Activated CD4-positive, alpha-beta T cell treated with anti-CD3 and anti-CD28 coated beads, Interleukin-2, amount 10 ng/mL, durations not matched to agents 7 days and 5 days (primary cell): ENCODE measurements at regions not wholly inside any gene's neighbourhood (a gene's known extent, or its start where the extent isn't known, plus 50 kb on each side); places are given as distances from the start of the nearest gene placed in this dataset.

Experiments
- CTCF ChIA-PET: fragments of 350-600 bp; sonication (Branson Sonifier 250); formaldehyde crosslinking; loops from one replicate; lab custom pipeline; 2021; ENCODE audit warnings: antibody characterized with exemption; lab: Charles Lee
- POLR2A ChIA-PET: fragments of 350-600 bp; sonication (Branson Sonifier 250); formaldehyde crosslinking; loops from one replicate; lab custom pipeline; 2021; ENCODE audit warnings: antibody characterized with exemption; lab: Charles Lee
- DNase-seq: peaks from one replicate; pipeline ENCODE4 v3.0.0-alpha.2; 2020
- H3K27ac Mint-ChIP-seq: one replicate; pipeline ENCODE4 v1.8.0; 2021; ENCODE audit warnings: mild to moderate bottlenecking, moderate library complexity, mixed read lengths
- H3K27me3 Mint-ChIP-seq: one replicate; pipeline ENCODE4 v1.8.0; 2021; ENCODE audit warnings: mixed read lengths
- H3K36me3 Mint-ChIP-seq: one replicate; pipeline ENCODE4 v1.8.0; 2021; ENCODE audit warnings: low read depth, mixed read lengths
- H3K4me1 Mint-ChIP-seq: one replicate; pipeline ENCODE4 v1.8.0; 2021; ENCODE audit warnings: mixed read lengths
- H3K4me3 Mint-ChIP-seq: one replicate; pipeline ENCODE4 v1.8.0; 2021; ENCODE audit warnings: mild to moderate bottlenecking, moderate library complexity, mixed read lengths
- H3K9me3 Mint-ChIP-seq: one replicate; pipeline ENCODE4 v1.8.0; 2021; ENCODE audit warnings: mixed read lengths

DNA sequence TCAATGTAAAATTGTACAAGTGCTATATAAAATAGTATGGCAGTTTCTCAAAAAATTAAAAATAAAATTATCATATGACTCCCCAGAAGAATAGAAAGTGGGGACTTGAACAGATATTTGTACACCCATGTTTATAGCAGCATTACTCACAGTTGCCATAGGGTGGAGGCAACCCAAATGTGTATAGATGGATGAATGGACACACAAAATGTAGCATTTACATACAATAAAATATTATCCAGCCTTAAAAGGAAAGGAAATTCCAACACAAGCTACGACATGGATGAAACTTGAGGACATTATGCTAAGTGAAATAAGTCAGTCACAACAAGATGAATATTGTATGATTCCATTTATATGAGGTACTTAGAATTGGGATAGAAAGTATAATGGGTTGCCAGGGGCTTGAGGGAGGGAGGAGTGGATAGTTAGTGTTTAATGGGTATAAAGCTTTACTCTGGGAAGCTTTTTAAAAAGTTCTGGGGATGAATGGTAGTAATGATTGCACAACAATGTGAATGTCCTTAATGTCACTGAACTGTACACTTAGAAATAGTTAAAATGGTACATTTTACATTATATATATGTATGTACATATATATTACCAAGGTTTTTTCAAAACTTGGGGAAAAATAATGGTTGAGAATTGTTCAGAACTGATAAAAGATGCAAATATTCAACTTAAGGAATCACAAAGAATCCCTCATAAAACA is 53.0 kb upstream of the ADORA3 start:
- peaks cover 10% of the 10 kb centered on the region for H3K27me3 Mint-ChIP-seq
- no peaks in the 10 kb centered on the region for H3K36me3 Mint-ChIP-seq
- CTCF ChIA-PET: no interaction called here
- H3K4me3 Mint-ChIP-seq: no peak overlapping the region
- POLR2A ChIA-PET: no interaction called here
- no peak overlapping the region for H3K27ac Mint-ChIP-seq
- peak; percentile 13 for DNase-seq
- H3K9me3 Mint-ChIP-seq: no peaks in the 10 kb centered on the region
- H3K4me1 Mint-ChIP-seq: peaks cover 3% of the 10 kb centered on the region

DNA sequence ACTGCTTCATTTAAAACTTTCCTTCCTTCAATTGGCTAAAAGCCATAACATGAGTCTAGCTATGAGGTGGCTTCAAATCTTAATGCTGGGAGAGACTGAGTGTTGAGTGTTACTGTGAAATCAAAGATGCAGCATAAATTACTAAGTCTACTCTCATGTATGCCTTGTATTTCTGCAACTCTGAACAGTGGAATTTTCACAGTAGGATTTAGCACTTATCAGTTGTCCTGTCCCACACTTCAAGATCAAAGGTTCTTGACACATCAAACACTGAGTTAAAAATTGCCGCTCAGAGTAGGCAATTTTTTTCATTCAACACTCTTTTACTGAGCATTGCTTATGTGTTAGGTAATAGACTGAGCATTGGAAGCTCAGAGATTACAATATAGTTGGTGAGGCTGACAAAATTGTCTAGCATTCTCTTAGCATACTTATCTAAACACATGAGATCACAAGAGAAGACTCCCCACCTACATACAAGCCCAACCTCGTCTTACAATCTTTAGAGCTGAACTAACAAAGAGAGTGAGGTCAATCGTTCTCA is 56.4 kb upstream of the ADORA3 start:
- DNase-seq: no peak
- H3K9me3 Mint-ChIP-seq: no peaks in the 10 kb centered on the region
- CTCF ChIA-PET: interaction anchor here (0.9 to 2.0 kb wide), 5 partner anchors 9 to 22 kb away, joined by 3 to 6 read pairs (median 3); no protein-coding TSS in a partner anchor
- no peak overlapping the region for H3K27ac Mint-ChIP-seq
- no peaks in the 10 kb centered on the region for H3K36me3 Mint-ChIP-seq
- POLR2A ChIA-PET: no interaction called here
- no peaks in the 10 kb centered on the region for H3K4me1 Mint-ChIP-seq
- H3K27me3 Mint-ChIP-seq: peaks cover 4% of the 10 kb centered on the region
- no peak overlapping the region for H3K4me3 Mint-ChIP-seq

DNA sequence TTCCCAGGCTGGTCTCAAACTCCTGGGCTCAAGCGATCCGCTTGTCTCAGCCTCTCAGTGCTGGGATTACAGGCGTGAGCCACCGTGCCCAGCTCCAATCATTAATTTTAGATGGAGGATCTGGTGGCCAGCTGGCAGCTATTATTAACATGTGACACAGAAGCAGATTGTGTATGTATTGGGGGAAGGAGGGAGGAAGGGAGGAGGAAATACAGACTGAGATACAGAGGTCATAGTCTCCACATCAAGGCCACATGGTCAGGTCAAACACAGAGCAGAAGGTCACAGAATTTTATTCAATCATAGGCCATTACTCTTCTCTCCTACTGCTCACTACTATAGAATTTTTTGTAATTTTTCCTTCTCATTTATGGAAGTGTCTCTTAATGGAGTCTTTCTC is 57.9 kb upstream of the ADORA3 start:
- POLR2A ChIA-PET: no interaction called here
- Mint-ChIP-seq H3K9me3 (no peaks in the 10 kb centered on the region), H3K36me3 (no peaks in the 10 kb centered on the region), H3K4me1 (no peaks in the 10 kb centered on the region), H3K27me3 (peaks cover 3% of the 10 kb centered on the region), H3K27ac (no peak overlapping the region), H3K4me3 (no peak overlapping the region)
- CTCF ChIA-PET: interaction anchor here (0.9 to 2.0 kb wide), 6 partner anchors 8 to 24 kb away, joined by 3 to 6 read pairs (median 4); no protein-coding TSS in a partner anchor
- DNase-seq: no peak

DNA sequence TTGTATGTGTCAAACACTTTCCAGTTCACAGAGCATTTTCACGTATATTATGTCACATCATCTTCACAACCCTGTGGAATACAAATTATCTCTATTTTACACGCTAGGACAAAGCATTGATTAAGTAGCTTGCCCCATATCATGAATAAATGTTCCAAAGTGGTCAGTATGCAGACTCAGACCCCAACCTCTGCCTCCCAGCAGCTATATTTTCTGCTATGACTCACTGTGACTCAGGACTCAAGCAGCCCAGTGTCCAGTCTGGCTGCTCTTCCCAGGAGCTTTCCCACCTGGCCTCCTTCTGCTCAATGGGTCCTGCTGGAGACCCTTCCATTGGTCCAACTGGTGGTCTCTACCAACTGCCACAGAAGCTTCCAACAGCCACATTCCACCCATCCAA is 56.0 kb upstream of the RAP1A start:
- Mint-ChIP-seq H3K36me3 (no peaks in the 10 kb centered on the region), H3K4me1 (peaks cover 4% of the 10 kb centered on the region), H3K27ac (no peak overlapping the region), H3K4me3 (no peak overlapping the region), H3K9me3 (no peaks in the 10 kb centered on the region), H3K27me3 (no peaks in the 10 kb centered on the region)
- no peak for DNase-seq
- POLR2A ChIA-PET: no interaction called here
- CTCF ChIA-PET: interaction anchor here (0.6 to 2.2 kb wide), 5 partner anchors 18 to 175 kb away, joined by 3 to 7 read pairs (median 4); partner anchors contain the start of gene INKA2

DNA sequence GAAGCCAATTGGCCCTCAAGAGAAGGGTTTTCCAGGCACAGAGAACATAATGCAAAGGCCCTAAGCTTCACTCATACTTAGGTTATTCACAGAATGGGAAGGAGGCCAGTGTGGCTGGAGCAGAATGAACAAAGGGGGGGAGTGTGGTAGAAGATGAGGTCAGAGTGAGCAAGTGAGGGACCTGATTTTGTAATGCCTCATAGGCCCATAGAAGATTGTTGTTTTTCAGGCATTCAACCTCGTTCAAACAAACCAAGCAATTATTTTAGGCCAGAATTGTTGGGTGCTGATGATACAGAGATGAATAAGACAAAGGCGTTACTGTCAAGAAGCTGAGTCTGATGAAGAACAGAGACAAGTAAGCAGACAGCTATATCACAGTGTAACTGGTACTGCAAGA is 54.5 kb upstream of the RAP1A start:
- Mint-ChIP-seq H3K4me1 (peaks cover 4% of the 10 kb centered on the region), H3K27ac (no peak overlapping the region), H3K27me3 (no peaks in the 10 kb centered on the region), H3K36me3 (no peaks in the 10 kb centered on the region), H3K9me3 (no peaks in the 10 kb centered on the region), H3K4me3 (no peak overlapping the region)
- POLR2A ChIA-PET: no interaction called here
- CTCF ChIA-PET: no interaction called here
- no peak for DNase-seq

DNA sequence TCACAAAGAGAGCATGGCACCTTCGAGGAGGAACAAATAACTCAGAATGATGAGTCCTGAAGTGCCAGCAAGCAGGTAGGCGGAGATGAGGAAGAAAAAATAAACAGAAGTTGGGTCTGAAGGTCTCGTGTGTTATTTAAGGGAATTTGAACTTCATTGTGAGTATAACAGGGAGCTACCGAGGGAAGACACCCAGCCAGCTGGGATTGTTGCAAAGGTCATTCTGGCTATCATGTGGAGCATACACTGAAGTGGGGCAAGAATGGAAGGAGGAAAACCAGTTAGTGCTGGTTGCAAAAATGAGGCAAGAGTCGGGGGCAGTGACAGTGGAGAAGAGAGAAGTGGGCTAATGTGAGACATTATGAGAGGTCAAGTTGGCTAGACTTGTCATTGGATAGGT is 53.6 kb upstream of the RAP1A start:
- no peak overlapping the region for H3K27ac Mint-ChIP-seq
- H3K4me3 Mint-ChIP-seq: no peak overlapping the region
- H3K27me3 Mint-ChIP-seq: no peaks in the 10 kb centered on the region
- peaks cover 10% of the 10 kb centered on the region for H3K4me1 Mint-ChIP-seq
- no peaks in the 10 kb centered on the region for H3K9me3 Mint-ChIP-seq
- ChIA-PET CTCF (interaction anchor here (0.7 to 1.8 kb wide), 2 partner anchors 13 to 17 kb away, joined by 4 to 6 read pairs; no protein-coding TSS in a partner anchor), POLR2A (no interaction called here)
- H3K36me3 Mint-ChIP-seq: no peaks in the 10 kb centered on the region
- DNase-seq: no peak

DNA sequence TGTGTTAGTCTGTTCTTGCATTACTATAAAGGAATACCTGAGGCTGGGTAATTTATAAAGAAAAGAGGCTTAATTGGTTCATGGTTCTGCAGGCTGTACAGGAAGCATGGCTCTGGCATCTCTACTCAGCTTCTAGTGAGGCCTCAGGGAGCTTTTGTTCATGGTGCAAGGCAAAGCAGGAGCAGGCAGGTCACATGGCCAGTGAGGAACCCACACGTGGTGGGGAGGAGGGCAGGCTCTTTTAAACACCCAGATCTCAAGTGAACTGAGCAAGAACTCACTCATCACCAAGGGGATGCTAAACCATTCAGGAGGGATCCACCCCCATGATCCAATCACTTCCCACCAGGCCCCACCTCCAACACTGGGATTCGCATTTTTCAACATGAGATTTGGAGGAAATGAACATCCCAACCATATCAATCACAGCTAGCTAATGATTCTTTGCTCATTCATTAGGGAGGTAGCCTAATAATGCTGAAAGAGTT is 51.4 kb upstream of the RAP1A start:
- H3K36me3 Mint-ChIP-seq: no peaks in the 10 kb centered on the region
- POLR2A ChIA-PET: no interaction called here
- no peak overlapping the region for H3K27ac Mint-ChIP-seq
- peaks cover 11% of the 10 kb centered on the region for H3K4me1 Mint-ChIP-seq
- no peaks in the 10 kb centered on the region for H3K27me3 Mint-ChIP-seq
- no peak for DNase-seq
- CTCF ChIA-PET: interaction anchor here (1.4 kb wide), 1 partner anchor 25 kb away, joined by 4 read pairs; no protein-coding TSS in a partner anchor
- no peak overlapping the region for H3K4me3 Mint-ChIP-seq
- no peaks in the 10 kb centered on the region for H3K9me3 Mint-ChIP-seq
